ENCODE measurements at regions not wholly inside any gene's neighbourhood (a gene's known extent, or its start where the extent isn't known, plus 50 kb on each side); places are given as distances from the start of the nearest gene placed in this dataset.

DNA sequence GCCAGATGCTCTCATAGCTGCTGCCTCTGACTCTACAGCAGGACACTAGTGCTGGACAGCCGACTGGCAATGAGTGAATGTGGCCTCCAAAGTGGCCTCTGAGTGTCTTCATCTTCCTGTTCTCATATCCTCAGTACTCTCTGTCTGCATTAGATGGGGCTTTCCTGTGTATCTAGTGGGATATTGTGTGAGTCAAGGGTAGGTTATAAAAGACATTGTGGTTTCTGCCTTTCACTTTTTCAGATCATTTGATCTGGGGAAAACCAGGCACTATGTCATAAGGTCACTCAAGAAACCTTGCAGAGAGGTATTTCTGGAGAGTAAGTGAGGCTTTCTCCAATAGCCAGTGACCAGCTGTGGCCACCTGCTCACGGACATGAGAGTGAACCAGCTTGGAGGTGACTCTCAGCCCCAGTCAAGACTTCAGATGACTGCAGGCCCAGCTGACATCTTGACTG is 333.6 kb upstream of the NCAM1 start:
- TF ChIP-seq POLR2A (IDR thresholded peaks at IDR 0.05; ENCODE audit: low read length) (no peak), GATA1 (IDR thresholded peaks at IDR 0.05; ENCODE audit: low read depth, low read length) (no peak)

All from erythroblast (primary cell).